ENCODE measurements at regions not wholly inside any gene's neighbourhood (a gene's known extent, or its start where the extent isn't known, plus 50 kb on each side); places are given as distances from the start of the nearest gene placed in this dataset.

DNA sequence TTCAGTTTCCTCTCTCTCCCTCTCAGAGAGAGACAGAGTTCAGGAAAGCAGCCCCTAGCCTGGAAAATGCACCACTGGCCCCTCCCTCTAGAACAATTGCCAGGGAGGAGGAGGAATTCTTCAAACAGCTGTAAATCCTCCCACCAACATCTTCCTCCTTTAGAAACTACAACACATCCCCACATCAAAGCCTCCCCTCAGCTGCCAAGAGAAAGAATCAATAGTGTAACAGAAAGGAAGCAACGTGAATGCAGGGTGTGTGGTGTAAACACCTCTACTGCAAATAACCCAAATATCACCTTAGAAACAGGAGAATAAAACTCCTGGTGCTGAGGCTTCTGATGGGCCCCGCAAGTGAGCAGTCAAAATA lies 249.9 kb upstream of the GATB start:
- TF ChIP-seq CTCF (conservative IDR thresholded peaks at IDR 0.05) (no peak), ZFX (IDR thresholded peaks at IDR 0.05) (no peak)
